DND-41 (cell line): ENCODE measurements at regions not wholly inside any gene's neighbourhood (a gene's known extent, or its start where the extent isn't known, plus 50 kb on each side); places are given as distances from the start of the nearest gene placed in this dataset.

Experiments
- ATAC-seq: fragments of 200-7000 bp; cut with Tn5 transposase; 3 replicates; pipeline ENCODE4 v1.9.1; 2021; ENCODE audit warnings: low read depth; ENCODE audit not compliant: insufficient read depth
- DNase-seq: peaks from one replicate; pipeline ENCODE4 v3.0.0-alpha.2; 2020
- H2AFZ ChIP-seq: 2 replicates; pipeline ENCODE4 v1.6.0; 2012; ENCODE audit warnings: low read depth, low read length
- H3K27ac ChIP-seq: 2 replicates; pipeline ENCODE4 v1.5.1; 2012; ENCODE audit warnings: low read length, inconsistent platforms
- H3K27me3 ChIP-seq: fragments of 200-600 bp; sonication (generic); 2 replicates; pipeline ENCODE4 v1.6.0; 2012; ENCODE audit warnings: low read length, mild to moderate bottlenecking, inconsistent platforms; ENCODE audit not compliant: insufficient read depth, poor library complexity
- H3K36me3 ChIP-seq: 2 replicates; pipeline ENCODE4 v1.5.1; 2012; ENCODE audit warnings: low read length, inconsistent platforms; ENCODE audit not compliant: insufficient read depth
- H3K4me1 ChIP-seq: 2 replicates; pipeline ENCODE4 v1.5.1; 2012; ENCODE audit warnings: mild to moderate bottlenecking, low read length; ENCODE audit not compliant: insufficient read depth
- H3K4me2 ChIP-seq: 2 replicates; pipeline ENCODE4 v1.6.0; 2012; ENCODE audit warnings: mild to moderate bottlenecking, moderate library complexity, low read length, inconsistent platforms; ENCODE audit not compliant: insufficient read depth
- H3K4me3 ChIP-seq, 2 experiments: fragments of 200-600 bp in 1 of 2; shearing (Covaris generic) in 1 of 2; 2 replicates each; pipeline ENCODE4 v1.5.1; 2012 to 2016; ENCODE audit warnings: inconsistent platforms in 2 of 2, low read length in 2 of 2, mild to moderate bottlenecking in 2 of 2, low read depth in 1 of 2, moderate library complexity in 1 of 2
- H3K79me2 ChIP-seq: 2 replicates; pipeline ENCODE4 v1.6.0; 2012; ENCODE audit warnings: low read length, inconsistent platforms; ENCODE audit not compliant: insufficient read depth
- H3K9ac ChIP-seq: 2 replicates; pipeline ENCODE4 v1.6.0; 2012; ENCODE audit warnings: low read depth, mild to moderate bottlenecking, inconsistent platforms, low read length, moderate library complexity
- H3K9me3 ChIP-seq: 2 replicates; pipeline ENCODE4 v1.5.1; 2012; ENCODE audit warnings: low read length, moderate library complexity, mild to moderate bottlenecking, inconsistent platforms; ENCODE audit not compliant: insufficient read depth, severe bottlenecking
- H4K20me1 ChIP-seq: 2 replicates; pipeline ENCODE4 v1.6.0; 2012; ENCODE audit warnings: low read length; ENCODE audit not compliant: insufficient read depth
- EZH2 ChIP-seq: IDR thresholded peaks from 3 replicates; pipeline ENCODE4 v1.6.1; 2012; ENCODE audit warnings: borderline replicate concordance, low read depth, mild to moderate bottlenecking, moderate library complexity, low read length, inconsistent platforms; ENCODE audit not compliant: severe bottlenecking
- TF ChIP-seq, protein P1 (sequence below): IDR thresholded peaks from 2 replicates; pipeline ENCODE4 v1.5.1; 2012; ENCODE audit warnings: borderline replicate concordance, low read length, moderate library complexity, mild to moderate bottlenecking; ENCODE audit not compliant: poor library complexity, severe bottlenecking; ENCODE audit errors: extremely low read depth

DNA sequence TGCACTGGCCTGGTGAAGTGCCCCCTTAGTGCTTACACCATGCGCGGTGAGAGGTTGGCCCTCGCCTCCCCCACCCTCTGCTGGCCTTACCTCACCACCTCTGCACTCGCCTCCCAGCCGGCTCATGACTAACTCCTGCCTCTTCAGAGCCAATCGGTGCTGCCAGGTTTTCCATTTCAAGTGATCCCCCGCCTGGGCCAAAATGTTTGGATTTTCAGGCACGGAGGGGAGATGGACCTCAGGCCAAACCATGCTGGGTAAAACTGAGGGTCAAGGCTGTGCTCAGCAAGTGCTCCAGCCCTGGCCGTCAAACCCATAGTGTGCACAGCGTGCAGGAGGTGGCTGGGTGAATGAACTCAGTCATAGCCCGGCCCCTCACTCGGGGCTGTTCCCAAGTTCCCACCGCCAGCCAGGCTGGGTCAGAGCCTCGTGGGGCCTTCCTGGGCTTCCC is 175.4 kb downstream of the SEC14L1 start:
- Histone ChIP-seq H3K27me3 (no peaks in the 10 kb centered on the region), H3K79me2 (no peaks in the 10 kb centered on the region), H3K4me1 (no peaks in the 10 kb centered on the region), H3K4me2 (no peak overlapping the region), H3K9me3 (no peaks in the 10 kb centered on the region), H3K4me3 (no peak overlapping the region), H2AFZ (no peak overlapping the region), H3K27ac (no peak overlapping the region), H3K9ac (no peak overlapping the region), H3K36me3 (no peaks in the 10 kb centered on the region), H4K20me1 (no peaks in the 10 kb centered on the region)
- TF ChIP-seq, protein P1, sequence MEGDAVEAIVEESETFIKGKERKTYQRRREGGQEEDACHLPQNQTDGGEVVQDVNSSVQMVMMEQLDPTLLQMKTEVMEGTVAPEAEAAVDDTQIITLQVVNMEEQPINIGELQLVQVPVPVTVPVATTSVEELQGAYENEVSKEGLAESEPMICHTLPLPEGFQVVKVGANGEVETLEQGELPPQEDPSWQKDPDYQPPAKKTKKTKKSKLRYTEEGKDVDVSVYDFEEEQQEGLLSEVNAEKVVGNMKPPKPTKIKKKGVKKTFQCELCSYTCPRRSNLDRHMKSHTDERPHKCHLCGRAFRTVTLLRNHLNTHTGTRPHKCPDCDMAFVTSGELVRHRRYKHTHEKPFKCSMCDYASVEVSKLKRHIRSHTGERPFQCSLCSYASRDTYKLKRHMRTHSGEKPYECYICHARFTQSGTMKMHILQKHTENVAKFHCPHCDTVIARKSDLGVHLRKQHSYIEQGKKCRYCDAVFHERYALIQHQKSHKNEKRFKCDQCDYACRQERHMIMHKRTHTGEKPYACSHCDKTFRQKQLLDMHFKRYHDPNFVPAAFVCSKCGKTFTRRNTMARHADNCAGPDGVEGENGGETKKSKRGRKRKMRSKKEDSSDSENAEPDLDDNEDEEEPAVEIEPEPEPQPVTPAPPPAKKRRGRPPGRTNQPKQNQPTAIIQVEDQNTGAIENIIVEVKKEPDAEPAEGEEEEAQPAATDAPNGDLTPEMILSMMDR: no peak
- TF ChIP-seq EZH2: no peak
- ATAC-seq: no peak
- DNase-seq: no peak

DNA sequence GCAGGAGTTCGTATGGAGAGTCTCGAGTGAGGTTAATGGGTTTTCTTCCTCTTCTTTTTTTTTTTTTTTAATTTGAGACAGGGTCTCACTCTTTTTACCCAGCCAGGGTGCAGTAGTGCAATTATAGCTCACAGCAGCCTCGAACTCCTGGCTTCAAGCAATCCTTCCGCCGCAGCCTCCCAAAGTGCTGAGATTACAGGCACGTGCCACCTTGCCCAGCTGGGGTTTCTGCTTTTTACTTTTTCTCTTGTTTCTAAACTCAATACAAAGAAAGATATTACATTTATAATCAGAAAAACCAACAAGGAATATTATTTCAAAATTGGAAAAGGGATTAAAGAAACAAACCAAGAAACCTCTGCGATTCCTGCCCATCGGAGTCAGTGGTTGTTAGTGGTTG is 175.9 kb downstream of the SEC14L1 start:
- Histone ChIP-seq H2AFZ (no peak overlapping the region), H3K27ac (no peak overlapping the region), H3K9ac (no peak overlapping the region), H3K36me3 (no peaks in the 10 kb centered on the region), H3K4me3 (no peak overlapping the region), H3K9me3 (no peaks in the 10 kb centered on the region), H3K27me3 (no peaks in the 10 kb centered on the region), H3K4me2 (no peak overlapping the region), H3K4me1 (no peaks in the 10 kb centered on the region), H3K79me2 (no peaks in the 10 kb centered on the region), H4K20me1 (no peaks in the 10 kb centered on the region)
- DNase-seq (no peak), ATAC-seq (no peak)
- no peak for TF ChIP-seq EZH2
- TF ChIP-seq, protein P1: no peak

DNA sequence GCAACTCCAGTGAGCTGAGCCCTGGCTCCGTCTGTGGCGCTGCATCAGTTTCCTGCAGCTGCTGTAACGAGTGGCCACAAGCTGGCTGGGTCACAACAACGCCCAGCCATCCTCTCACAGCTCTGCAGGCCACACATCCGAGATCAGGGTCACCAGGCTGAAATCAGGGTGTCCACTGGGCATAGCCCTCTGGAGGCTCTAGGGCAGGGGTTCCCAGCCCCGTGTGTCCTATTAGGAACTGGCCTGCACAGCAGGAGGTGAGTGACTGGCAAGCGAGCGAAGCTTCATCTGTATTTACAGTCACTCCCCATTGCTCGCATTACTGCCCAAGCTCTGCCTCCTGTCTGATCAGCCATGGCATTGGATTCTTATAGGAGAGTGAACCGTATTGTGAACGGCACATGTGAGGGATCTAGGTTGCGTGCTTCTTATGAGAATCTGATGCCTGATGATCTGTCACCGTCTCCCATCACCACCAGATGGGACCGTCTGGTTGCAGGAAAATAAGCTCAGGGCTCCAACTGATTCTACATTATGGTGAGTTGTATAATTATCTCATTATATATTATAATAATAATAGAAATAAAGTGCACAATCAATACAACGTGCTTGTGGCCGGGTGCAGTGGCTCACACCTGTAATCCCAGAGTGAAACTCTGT is 176.5 kb downstream of the SEC14L1 start:
- no peaks in the 10 kb centered on the region for H3K9me3 ChIP-seq
- H4K20me1 ChIP-seq: peaks cover 4% of the 10 kb centered on the region; the same call in 1 of the 2 replicates
- DNase-seq: no peak
- TF ChIP-seq EZH2: no peak
- TF ChIP-seq, protein P1: no peak
- H3K27ac ChIP-seq: no peak overlapping the region
- H3K27me3 ChIP-seq: no peaks in the 10 kb centered on the region
- H3K36me3 ChIP-seq: no peaks in the 10 kb centered on the region
- H3K4me2 ChIP-seq: no peak overlapping the region
- no peaks in the 10 kb centered on the region for H3K4me1 ChIP-seq
- no peaks in the 10 kb centered on the region for H3K79me2 ChIP-seq
- no peak overlapping the region for H2AFZ ChIP-seq
- no peak for ATAC-seq
- H3K9ac ChIP-seq: no peak overlapping the region
- no peak overlapping the region for H3K4me3 ChIP-seq
